ENCODE measurements at regions not wholly inside any gene's neighbourhood (a gene's known extent, or its start where the extent isn't known, plus 50 kb on each side); places are given as distances from the start of the nearest gene placed in this dataset.

DNA sequence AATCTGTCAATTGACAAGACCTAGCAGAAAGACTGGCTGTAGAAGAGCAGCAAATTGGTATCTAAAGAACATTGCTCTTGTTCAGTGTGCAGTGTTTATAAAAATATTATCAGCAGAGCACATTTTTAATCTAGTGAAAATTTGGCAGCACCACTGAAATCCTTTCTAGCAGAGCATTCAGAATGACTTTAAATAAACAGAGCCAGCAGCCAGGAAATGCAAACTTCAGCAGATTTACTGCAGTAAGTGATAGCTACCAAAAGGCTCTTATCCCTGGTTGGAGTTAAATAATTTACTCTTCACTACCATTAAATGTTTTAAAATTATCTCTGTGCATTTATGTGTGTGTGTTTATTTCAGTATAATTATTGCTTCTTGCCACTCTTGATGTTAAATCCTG, 590.9 kb upstream of the CITED2 start:
- H3K36me3 ChIP-seq (ENCODE audit: low read depth, missing control alignments) = no peaks in the 10 kb centered on the region
- DNase-seq = peak; percentile 46
- no peak overlapping the region for H3K4me3 ChIP-seq
- intact Hi-C loops (cut with DNase I; ENCODE audit: low total_unique reads) = no loop called here
- peaks cover 35% of the 10 kb centered on the region for H3K4me1 ChIP-seq
- peak overlapping the region in 1 of 2 donors; percentile 43 for H3K27ac ChIP-seq
- H3K9me3 ChIP-seq = no peaks in the 10 kb centered on the region
- TF ChIP-seq POLR2A (IDR thresholded peaks at IDR 0.05) = no peak
- TF ChIP-seq, protein P1, sequence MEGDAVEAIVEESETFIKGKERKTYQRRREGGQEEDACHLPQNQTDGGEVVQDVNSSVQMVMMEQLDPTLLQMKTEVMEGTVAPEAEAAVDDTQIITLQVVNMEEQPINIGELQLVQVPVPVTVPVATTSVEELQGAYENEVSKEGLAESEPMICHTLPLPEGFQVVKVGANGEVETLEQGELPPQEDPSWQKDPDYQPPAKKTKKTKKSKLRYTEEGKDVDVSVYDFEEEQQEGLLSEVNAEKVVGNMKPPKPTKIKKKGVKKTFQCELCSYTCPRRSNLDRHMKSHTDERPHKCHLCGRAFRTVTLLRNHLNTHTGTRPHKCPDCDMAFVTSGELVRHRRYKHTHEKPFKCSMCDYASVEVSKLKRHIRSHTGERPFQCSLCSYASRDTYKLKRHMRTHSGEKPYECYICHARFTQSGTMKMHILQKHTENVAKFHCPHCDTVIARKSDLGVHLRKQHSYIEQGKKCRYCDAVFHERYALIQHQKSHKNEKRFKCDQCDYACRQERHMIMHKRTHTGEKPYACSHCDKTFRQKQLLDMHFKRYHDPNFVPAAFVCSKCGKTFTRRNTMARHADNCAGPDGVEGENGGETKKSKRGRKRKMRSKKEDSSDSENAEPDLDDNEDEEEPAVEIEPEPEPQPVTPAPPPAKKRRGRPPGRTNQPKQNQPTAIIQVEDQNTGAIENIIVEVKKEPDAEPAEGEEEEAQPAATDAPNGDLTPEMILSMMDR (IDR thresholded peaks at IDR 0.05) = no peak
- H3K27me3 ChIP-seq = no peaks in the 10 kb centered on the region

DNA sequence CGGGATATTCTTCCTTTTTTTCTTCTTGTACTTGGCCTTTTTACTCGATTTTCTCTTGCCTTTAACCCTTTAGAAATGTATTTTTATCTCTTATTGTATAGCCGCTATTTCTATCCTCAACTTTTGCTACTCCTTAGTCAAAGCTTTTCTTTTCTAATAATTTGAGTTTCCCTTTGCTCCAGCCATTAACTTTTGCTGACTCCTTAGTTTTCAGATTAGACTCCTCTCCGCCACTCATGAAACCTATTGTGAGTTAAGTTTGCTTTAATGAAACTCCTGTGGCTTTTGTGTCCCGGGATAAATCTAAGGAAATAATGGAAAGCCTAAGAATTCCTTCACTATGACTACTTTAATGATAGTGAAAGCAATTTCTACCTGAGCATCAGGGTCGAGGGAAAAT, 590.3 kb upstream of the CITED2 start:
- intact Hi-C loops (cut with DNase I; ENCODE audit: low total_unique reads) = no loop called here
- no peak for DNase-seq
- TF ChIP-seq, protein P1 (IDR thresholded peaks at IDR 0.05) = no peak
- no peak for TF ChIP-seq POLR2A (IDR thresholded peaks at IDR 0.05)
- peak overlapping the region in 1 of 2 donors; percentile 43 for H3K27ac ChIP-seq
- H3K36me3 ChIP-seq (ENCODE audit: low read depth, missing control alignments) = no peaks in the 10 kb centered on the region
- WGBS, 2 donors = 61 to 73% methylated on average over 6 of the region's 6 CpGs
- no peak overlapping the region for H3K4me3 ChIP-seq
- H3K4me1 ChIP-seq = peaks cover 35% of the 10 kb centered on the region
- no peaks in the 10 kb centered on the region for H3K9me3 ChIP-seq
- no peaks in the 10 kb centered on the region for H3K27me3 ChIP-seq

DNA sequence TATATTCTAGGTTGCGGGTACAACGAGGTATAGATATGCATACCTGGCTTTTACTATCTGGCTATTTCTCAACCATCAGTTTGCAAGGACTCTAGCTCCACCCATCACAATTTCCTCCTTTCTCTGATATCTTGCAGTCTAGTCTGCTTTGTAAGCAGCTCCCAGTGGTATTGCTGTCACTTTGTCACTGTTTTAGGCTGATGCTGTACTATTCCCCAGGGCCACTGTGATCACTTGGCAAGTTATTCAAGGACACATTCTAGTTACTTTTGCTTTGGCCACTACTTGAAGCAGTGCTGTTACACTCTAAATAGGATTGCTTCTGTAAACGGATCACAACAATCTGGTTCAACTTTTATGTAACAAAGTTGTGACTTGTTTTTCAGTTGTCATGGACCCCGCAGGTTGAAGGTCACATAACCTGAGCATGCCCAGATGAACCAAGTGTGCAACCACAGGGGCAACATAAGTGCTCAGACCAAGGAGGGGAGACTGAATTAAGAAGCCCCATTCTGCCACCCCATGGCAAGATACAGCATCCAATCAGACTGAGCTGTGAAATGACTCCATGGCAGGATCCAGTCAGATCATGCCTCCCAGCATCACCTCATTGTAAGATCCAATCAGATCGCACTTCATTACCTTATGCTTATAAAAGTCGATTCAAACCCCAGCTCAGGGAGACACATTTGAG, 588.4 kb upstream of the CITED2 start:
- Histone ChIP-seq H3K27me3 (no peaks in the 10 kb centered on the region), H3K4me1 (peaks cover 35% of the 10 kb centered on the region), H3K4me3 (no peak overlapping the region), H3K36me3 (ENCODE audit: low read depth, missing control alignments) (no peaks in the 10 kb centered on the region), H3K9me3 (no peaks in the 10 kb centered on the region), H3K27ac (peak overlapping the region; percentile 46 to 73)
- no peak for TF ChIP-seq POLR2A (IDR thresholded peaks at IDR 0.05)
- TF ChIP-seq, protein P1 (IDR thresholded peaks at IDR 0.05) = no peak
- intact Hi-C loops (cut with DNase I; ENCODE audit: low total_unique reads) = no loop called here
- WGBS, 2 donors = 66 to 83% methylated on average over 6 of the region's 6 CpGs
- DNase-seq = peak; percentile 67

DNA sequence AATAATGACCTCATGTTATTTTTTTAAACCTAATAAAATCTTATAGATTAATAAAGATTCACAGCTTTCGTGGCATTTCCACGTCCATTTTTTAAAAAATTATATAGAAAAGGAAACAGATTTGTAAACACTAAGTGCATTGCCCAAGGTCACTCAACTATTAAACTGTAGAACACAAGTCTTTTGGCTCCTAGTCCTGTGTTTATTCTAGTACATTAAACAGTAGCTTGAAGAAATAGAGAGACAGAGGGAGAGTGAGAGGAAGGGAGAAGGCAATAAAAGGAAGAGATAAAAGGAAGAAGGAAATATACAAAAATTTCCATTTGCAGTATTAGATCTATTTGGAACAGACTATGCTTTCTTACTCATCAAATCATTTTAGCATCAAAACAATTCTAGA, 586.7 kb upstream of the CITED2 start:
- H3K27ac ChIP-seq = peak overlapping the region in 1 of 2 donors; percentile 22
- DNase-seq = no peak
- no peaks in the 10 kb centered on the region for H3K36me3 ChIP-seq (ENCODE audit: low read depth, missing control alignments)
- intact Hi-C loops (cut with DNase I; ENCODE audit: low total_unique reads) = no loop called here
- H3K4me1 ChIP-seq = peaks cover 35% of the 10 kb centered on the region
- H3K4me3 ChIP-seq = no peak overlapping the region
- H3K27me3 ChIP-seq = no peaks in the 10 kb centered on the region
- no peaks in the 10 kb centered on the region for H3K9me3 ChIP-seq
- TF ChIP-seq POLR2A (IDR thresholded peaks at IDR 0.05) = no peak
- TF ChIP-seq, protein P1 (IDR thresholded peaks at IDR 0.05) = no peak
- 34 to 53% methylated on average over 2 of the region's 2 CpGs for WGBS, 2 donors

DNA sequence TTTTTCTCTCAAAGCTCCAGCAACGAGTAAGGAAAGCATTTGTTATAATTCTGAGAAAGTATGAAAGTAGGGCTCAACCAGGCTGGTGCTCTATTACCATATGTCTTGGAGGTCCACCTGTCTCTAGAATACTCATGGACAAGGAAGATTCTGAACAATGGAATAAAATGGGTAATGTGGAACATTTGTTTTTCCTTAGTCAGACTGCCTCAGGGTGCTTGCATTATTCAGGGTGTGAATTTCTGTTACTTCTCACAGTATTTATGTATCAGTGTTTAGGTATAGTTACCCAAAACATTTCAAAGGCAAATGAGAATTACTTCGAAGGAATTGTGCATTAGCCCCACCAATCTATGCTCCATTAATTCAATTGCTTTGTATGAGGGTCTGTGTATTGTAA, 586.2 kb upstream of the CITED2 start:
- TF ChIP-seq, protein P1 (IDR thresholded peaks at IDR 0.05) = no peak
- no peak for TF ChIP-seq POLR2A (IDR thresholded peaks at IDR 0.05)
- DNase-seq = no peak
- Histone ChIP-seq H3K27me3 (no peaks in the 10 kb centered on the region), H3K4me3 (no peak overlapping the region), H3K4me1 (peaks cover 33% of the 10 kb centered on the region), H3K9me3 (no peaks in the 10 kb centered on the region), H3K27ac (peak overlapping the region in 1 of 2 donors; percentile 22), H3K36me3 (ENCODE audit: low read depth, missing control alignments) (no peaks in the 10 kb centered on the region)
- 68 to 73% methylated on average over 2 of the region's 2 CpGs for WGBS, 2 donors
- intact Hi-C loops (cut with DNase I; ENCODE audit: low total_unique reads) = no loop called here
